GF-D8 (cell line): ENCODE measurements at regions not wholly inside any gene's neighbourhood (a gene's known extent, or its start where the extent isn't known, plus 50 kb on each side); places are given as distances from the start of the nearest gene placed in this dataset.
"Not testable (repeated sequence)": the region's sequence is repeated elsewhere in the genome, so short reads cannot be mapped to it uniquely, and the experiment has no call there.

Experiments
- DNase-seq: peaks from one replicate; lab custom pipeline; 2025; lab: John Stamatoyannopoulos, UW

DNA sequence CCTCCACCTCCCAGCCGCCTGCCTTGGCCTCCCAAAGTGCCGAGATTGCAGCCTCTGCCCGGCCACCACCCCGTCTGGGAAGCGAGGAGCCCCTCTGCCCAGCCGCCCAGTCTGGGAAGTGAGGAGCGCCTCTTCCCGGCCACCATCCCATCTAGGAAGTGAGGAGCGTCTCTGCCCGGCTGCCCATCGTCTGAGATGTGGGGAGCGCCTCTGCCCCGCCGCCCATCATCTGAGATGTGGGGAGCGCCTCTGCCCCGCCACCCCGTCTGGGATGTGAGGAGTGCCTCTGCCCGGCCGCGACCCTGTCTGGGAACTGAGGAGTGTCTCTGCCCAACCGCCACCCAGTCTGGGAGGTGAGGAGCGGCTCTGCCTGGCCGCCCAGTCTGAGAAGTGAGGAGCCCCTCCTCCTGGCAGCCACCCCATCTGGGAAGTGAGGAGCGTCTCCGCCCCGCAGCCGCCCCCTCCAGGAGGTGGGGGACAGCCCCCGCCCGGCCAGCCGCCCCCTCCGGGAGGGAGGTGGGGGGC is 296.3 kb downstream of the HNRNPD start:
- not testable (repeated sequence) for DNase-seq

DNA sequence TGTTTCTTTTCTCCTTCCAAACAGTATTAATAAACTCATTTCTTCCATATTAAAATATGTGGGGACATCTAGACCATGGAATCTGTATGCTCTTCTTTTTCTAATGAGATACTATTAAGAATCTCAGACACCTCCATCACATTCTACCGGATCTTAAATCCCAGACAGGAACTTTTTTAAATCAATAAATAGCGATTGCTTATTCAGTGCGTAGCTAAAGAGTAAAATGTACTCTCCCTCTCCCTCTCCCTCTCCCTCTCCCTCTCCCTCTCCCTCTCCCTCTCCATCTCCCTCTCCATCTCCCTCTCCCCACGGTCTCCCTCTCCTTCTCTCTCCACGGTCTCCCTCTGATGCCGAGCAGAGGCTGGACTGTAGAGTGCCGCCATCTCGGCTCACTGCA is 297.0 kb downstream of the HNRNPD start:
- no peak for DNase-seq

DNA sequence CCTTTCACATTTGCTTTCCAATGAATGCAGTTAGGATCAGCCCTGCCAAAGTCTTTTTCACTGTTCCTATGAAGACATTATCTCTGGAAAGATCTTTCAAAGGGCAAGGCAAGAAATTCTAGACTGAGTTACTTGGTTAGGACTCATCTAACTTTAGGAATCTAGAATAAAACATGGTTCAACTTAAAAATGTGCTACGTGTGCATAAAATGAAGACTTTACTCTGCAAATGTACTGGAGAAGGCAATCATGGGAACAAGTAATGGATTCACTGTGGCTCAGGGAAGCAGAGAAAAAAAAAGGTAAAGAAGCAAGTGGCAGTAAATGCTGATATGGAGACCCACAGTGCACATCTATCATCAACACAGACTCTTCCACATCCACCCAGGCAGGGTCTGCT is 297.4 kb downstream of the HNRNPD start:
- no peak for DNase-seq

GRCh38 chr4:82071951-82072350 is 301.8 kb downstream of the HNRNPD start:
- no peak for DNase-seq

GRCh38 chr4:82069883-82070638 is 303.7 kb downstream of the HNRNPD start:
- DNase-seq, result no peak

DNA sequence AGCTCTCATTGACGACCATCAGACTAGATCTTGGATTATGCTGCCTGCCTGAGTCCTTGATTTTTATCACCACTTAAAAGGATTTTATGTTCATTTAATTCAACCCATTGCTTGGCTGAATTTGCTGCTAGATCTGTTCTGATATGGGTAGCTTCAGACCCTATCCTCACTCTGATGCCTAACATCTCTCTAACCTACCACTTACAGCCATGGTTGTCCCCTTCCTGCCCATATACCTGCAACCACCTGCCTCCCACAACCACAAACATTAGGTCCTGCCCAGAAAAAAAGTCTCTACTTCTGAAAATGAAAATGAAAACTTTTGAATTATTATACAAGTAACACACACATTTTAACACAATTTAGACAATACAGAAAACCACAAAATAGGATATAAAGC is 310.8 kb downstream of the HNRNPD start:
- DNase-seq, result no peak

DNA sequence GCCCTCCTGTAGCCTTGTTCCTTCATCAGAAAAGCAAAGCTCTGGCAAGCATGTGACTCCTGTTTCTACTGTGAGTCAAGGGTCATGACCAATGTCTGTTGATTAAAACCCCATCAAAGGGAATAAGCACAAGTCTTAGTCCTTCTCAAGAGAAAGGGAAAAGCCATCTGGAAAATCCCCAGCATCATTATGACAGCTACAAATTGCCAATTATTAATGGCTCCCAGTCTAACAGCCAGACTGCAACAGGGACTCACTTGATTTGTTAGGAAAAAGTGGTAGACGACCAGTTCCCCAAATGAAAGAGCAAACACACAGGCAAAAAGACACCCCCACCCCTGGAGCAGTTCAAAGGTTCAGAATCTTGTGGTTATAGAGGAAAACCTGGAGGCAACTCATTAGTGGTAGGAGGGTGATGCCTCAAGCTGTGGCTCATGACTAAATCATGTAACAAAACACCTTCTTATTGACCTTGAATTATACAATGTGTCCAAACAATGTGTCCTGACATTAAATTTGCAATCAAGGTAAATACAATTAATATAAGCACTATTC is 315.7 kb downstream of the HNRNPD start:
- no peak for DNase-seq

DNA sequence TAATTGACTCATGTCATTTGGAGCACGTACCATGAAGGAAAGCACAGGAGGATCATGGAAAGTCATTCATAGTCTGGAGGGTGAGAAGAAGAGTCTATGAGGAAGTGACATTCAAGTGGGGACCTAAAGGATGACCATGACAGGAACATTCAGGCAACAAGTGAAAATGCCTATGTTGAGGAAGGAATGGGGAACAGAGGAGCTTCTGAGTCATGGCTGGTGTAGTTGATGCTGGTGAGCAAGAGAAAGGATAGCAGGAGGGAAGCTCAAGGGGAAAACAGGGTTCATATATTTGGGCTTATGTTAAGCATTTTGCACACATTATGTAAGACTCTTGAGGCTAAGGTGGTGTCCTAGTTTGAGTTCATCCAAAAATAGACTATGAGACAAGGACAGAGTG is 318.6 kb downstream of the HNRNPD start:
- DNase-seq, result no peak

DNA sequence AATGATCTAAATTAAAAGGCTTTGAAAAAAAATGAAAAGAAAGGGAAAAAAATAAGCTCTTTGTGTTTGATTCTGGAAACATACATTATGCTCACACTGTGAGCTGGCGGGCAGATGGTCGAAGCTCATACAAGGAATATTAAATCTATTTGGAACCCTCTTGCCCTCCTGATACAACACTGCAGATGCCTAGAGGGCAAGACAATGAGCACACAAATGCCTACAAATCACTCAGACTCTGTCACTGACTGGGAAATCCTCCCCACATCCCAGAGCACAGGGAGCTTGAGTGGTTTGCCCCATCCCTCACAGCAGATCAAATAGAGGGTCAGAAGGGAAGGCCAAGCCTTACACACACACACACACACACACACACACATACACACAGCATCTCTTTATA is 320.4 kb downstream of the HNRNPD start:
- DNase-seq, result no peak

DNA sequence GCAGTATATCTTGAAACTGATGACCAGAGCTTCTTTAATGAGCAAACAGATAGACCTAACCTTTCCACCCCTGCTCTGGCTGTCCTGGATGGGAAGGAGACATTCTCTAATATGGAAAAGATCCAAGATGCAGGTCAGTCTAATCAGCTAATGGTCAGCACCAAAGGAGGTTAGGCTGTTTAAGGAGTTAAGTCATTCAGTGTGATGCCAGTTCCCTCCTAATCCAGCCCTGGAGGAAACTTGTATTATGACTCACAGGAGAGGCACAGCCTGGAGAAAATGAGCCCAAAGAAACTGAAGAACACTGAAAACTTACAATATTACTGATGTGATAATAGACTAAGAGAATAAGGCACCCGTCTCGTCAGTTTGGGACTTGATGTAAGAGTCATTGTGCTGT is 323.0 kb downstream of the HNRNPD start:
- DNase-seq, result no peak

DNA sequence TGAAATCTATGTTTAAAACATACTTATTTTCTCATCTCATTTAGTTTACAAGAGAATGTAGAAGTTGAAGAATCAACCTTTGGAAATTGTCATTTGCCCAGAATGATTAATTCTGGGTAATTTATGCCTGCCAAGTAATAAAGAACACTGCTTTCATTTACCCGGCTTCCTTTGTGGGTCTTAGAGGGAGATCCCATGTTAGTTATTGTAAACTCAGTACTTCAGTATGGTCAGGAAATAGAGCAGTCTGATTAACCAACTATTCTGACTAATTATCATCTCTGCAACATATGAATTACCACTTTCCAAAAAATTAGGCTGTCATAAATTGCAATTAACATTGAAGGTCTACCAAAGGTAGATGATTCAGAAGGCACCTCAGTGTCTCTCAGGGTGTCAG is 324.5 kb downstream of the HNRNPD start:
- DNase-seq, result no peak

DNA sequence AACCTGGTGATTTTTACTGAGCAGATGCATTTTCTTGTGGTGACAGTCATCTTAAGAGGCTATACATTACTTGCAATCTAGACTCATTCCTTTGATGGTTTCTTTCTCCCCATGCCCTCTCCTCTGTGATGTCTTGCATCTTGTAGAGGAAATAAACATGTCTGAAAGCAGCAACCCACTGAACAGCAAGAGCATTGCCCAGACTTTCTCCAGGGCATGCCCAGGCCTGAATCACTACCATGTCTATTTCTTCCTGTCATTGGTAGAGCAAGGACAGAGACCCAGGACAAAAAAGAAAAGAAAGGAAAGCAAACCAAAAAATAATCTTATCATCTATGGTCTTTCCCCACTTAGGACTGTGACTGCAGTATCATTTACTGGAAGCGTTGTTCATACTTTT is 326.1 kb downstream of the HNRNPD start:
- no peak for DNase-seq

DNA sequence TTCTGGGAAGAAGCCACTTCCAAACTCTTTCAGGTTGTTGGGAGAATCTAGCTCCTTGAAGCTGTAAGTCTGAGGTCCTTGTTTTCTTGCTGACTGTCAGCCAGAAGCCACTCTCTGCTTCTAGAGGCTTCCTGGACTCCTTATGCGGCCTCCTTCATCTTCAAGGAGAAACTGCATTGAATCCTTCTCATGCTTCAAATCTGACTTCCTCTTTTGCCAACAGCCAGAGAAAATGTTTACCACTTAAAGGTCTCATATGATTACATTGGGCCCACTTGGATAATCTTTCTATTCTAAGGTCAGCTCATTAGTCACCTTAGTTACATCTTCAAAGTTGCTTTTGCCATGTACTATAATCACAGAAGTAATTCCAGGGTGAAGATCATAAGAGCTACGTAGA is 327.0 kb downstream of the HNRNPD start:
- no peak for DNase-seq

DNA sequence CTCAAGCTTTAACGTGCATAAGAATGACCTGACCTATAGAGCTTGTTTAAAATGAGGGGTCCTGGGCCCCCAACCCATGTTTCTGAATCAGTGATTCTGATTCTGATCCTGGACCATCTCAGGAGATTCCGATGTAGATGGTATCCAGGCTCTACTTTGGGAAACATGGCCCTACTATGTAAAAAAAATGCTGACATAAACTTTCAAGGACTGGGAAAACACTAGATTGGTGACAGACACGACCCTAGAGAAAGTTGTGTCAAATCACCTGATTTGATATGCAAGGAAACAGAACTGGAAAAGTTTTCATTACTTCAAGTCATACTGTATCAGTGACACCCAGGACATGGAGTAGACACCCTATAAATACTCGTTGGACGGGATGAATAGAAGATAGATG is 328.5 kb downstream of the HNRNPD start:
- DNase-seq, result no peak

- no peak for DNase-seq
Observed at GRCh38 chr4:82044141-82044993, 329.4 kb downstream of the HNRNPD start.

DNA sequence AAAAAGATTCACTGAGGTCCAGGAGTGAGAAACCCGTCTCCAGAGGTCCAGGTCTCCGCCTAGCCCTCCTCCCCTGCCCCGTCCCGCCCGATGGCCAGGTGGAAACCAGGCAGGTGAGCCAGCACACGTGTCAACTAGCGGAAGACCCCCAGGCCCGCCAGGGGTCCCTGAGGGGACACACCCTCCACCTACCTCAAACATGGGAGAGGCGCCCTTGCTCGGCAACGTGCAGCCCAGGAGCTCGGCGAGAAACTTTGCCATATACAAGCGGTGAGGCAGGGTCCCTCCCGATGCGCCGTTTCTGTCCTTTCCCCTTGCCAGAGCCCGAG is 330.0 kb downstream of the HNRNPD start:
- no peak for DNase-seq

DNA sequence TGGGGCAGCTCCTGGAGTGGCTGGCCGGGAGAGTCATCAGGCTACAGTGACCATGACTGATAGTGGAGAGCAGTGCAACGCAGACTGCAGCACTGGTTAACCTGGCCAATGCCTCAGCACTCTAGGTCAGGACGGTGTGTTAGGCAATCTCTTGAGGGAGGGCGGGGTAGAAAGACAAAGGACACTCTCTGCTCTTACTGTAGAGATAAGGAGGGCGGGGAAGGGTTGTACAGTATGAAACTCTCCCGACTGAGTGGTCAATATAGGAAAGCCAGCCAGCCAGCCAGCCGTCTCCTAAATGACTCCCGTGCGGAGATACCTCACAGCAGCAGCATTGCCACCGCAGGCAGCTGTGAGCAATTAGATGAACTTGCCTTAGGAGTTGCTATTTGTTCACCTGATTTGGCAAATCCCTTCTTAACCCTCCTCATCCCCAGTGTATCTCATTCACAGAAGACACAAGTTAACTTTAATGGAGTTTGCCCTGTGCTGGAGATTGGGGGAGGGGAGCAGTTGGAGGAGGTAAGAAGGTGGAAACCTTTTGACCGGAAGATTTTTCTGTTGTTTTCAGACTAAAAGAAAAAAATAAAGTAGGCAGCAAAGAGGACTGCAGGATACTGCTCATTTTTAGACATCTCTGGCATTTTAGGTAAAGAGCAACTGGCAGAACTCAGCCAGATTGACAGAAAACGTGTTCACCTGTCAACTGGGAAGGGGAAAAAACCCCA is 330.5 kb downstream of the HNRNPD start:
- DNase-seq, result no peak

DNA sequence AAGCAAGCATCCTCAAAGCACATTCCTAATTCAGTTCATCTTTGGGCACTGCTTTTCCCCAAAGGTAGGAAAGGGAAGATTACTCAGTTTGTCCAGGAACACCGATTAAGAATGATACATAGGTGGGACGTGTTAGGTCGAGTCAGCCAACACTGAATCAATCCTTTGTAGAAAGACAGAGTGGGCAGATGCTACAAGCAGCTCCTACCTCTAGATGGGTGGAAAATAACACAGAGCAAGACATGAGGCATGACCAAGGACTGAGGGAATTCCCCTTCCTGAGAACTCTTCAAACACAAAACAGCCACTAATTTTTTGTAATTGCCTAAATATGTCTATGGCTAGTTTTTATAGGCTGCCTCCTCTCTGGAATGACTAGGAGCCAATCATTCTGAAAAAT is 331.7 kb downstream of the HNRNPD start:
- no peak for DNase-seq

- no peak for DNase-seq
Observed at GRCh38 chr4:82038936-82039335, 334.9 kb downstream of the HNRNPD start.

- no peak for DNase-seq
Observed at GRCh38 chr4:82036181-82036580, 337.6 kb downstream of the HNRNPD start.

GRCh38 chr4:82034878-82035277 is 338.9 kb downstream of the HNRNPD start:
- DNase-seq, result no peak

DNA sequence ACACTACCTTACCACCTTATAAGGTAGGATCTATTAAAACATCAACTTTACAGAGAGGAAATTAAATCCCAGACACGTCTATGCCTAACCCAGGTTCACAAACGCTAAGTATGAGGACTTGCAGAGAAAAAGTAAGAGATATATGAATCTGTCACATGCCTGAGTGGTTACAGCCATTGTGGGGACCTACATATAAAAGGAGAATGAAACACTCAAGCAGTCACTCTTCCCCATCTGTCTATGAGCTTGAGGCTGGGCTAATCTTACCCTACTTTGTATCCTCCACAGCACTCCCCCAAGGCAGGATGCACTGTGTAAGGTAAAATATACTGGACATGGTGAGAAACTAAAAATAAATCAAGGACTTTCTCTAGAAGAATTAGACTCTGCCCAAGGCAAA is 339.9 kb downstream of the HNRNPD start:
- no peak for DNase-seq
